ENCODE measurements at regions not wholly inside any gene's neighbourhood (a gene's known extent, or its start where the extent isn't known, plus 50 kb on each side); places are given as distances from the start of the nearest gene placed in this dataset.

DNA sequence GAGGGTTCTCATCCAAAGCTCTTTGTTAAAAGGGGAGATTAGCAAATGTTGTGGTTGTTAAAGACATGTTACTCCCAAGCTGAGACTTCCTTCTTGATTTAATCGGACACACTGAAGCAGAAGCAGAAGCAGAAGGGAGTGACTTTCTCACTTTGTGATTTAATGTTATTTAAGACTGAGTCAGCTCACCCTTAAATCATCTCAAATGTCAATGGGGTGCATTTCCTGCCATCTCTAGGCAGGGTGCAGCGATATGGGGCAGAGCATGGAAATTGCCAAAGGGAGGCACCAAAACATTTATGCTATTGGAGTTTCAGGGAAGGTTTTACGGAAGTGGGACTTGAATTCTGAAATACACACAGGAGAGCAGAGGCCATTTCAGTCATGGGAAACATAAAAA lies 283.6 kb downstream of the ABCC12 start:
- TF ChIP-seq CTCF (IDR thresholded peaks at IDR 0.05) (no peak), POLR2A (IDR thresholded peaks at IDR 0.05) (no peak)
